Panc1 (cell line): ENCODE measurements at regions not wholly inside any gene's neighbourhood (a gene's known extent, or its start where the extent isn't known, plus 50 kb on each side); places are given as distances from the start of the nearest gene placed in this dataset.

Source experiments
- CTCF ChIP-seq: fragments of 450-650 bp; IDR thresholded peaks from 2 replicates; pipeline ENCODE4 v1.5.1; 2017; ENCODE audit warnings: mild to moderate bottlenecking
- POLR2AphosphoS5 ChIP-seq: IDR thresholded peaks from 2 replicates; pipeline ENCODE4 v1.6.1; 2012; ENCODE audit warnings: mild to moderate bottlenecking, low read depth, low read length, moderate library complexity
- SIN3A ChIP-seq: IDR thresholded peaks from 2 replicates; pipeline ENCODE4 v1.6.1; 2012; ENCODE audit warnings: low read depth, mild to moderate bottlenecking, low read length, moderate library complexity, borderline replicate concordance; ENCODE audit not compliant: insufficient read depth
- TCF7L2 ChIP-seq: IDR thresholded peaks from 2 replicates; pipeline ENCODE4 v1.6.1; 2011; ENCODE audit warnings: mild to moderate bottlenecking, low read depth, low read length, inconsistent platforms

GRCh38 chr2:8514274-8514662, 167.6 kb upstream of the ID2 start:
- no peak for TF ChIP-seq CTCF
- no peak for TF ChIP-seq POLR2AphosphoS5
- no peak for TF ChIP-seq TCF7L2
- TF ChIP-seq SIN3A = no peak
